GM18861 (cell line): ENCODE measurements at regions not wholly inside any gene's neighbourhood (a gene's known extent, or its start where the extent isn't known, plus 50 kb on each side); places are given as distances from the start of the nearest gene placed in this dataset.
"Not testable (repeated sequence)": the region's sequence is repeated elsewhere in the genome, so short reads cannot be mapped to it uniquely, and the experiment has no call there.

ENCODE experiments used
- ATAC-seq: cut with Tn5 transposase; IDR thresholded peaks from one replicate; pipeline ENCODE4 v1.9.1; 2021; ENCODE audit not compliant: unreplicated experiment

DNA sequence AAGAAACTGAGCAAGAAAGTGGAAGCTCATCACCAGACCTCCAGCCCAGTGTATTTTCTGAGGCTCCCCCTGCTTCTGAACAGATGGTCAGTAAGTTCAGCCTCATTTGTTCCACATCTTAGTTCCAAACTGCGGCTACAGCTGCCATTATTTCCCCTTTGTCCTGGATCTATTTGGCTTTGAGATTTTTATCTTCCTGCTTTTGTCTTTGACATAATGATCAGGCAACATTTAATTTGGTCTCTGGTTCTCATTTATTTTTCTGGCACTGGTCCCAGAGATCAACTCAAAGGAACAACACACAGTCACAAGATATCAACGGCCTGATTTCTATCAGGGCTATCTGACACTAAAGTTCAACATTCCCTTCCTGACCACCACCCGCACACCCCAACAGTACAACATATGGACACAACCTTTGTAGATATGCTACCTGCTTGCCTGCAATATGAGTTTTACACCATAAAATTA, 137.5 kb downstream of the FAM76B start:
- ATAC-seq: no peak

DNA sequence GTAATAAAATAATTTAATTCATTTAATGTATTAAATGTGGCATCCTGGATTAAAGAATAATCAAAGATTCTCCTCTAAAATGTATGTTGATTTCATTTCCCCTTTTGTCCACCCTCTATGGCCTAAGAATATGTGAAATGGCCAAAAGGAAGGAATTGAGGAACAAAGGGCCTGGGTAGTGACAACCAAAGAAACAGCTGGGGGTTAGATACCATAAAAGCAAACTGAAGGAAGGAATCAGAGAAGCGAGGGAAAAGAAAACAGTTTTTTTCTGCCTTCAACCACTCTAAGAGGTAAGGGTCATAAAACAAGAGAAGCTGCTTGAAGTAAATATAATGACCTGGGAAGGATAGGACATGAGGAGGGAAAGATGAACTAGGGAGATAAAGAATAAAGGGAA, 139.3 kb downstream of the FAM76B start:
- ATAC-seq: no peak

DNA sequence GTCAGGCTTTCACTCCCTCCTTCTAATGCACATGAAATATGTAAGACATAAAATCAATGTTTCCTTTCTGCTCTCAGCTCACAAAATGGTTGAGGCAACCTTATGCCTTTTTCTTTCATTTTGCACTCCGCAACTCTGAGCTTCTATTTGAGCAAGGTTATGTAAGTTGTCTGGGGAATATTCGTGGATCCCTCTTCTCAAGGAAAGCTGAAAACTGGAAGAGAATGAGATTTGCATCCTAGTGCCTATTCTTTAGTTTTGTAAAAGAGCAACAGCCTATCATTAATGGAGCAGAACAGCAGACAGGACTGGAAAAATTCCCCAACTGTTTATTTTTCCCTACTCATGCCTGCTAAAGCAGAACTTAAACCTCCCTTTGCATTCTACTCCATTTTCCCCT, 141.7 kb downstream of the FAM76B start:
- no peak for ATAC-seq

DNA sequence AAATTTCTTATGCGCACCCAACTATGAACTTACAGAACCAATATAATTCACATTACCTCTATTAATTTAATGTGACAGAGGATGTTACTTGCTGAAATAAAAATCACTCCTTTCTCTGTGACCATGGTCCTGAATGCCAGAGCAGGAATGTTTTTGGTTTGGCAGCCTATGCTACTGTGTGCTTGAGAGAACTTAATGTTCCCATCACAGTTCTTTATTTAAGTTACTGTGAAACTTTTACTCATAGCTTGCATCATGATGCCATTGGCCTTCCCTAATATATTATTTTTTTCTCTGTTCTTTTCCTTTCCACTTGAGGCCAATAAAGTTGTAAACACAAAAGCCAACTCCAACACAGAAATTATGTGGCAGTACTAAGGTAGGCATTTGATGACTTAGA, 142.2 kb downstream of the FAM76B start:
- ATAC-seq: no peak

DNA sequence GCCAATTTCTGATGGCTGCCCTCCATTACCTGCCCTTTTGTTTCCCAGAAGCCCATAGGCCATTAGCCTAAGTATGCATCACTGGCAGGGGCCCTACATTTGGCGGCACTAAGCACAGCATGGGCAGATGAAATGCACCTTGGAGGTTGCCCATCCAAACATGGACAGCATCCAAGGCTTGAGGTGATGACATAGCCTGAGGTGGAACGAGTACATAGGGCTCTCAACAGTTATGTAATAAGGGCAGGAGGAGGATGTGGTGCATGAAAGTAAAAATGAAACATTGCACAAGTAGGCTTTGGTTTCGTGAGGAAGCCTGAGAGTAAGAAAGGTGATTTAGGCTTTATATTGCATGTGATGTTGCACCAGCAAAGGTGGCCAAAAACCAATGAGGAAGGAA, 148.1 kb downstream of the FAM76B start:
- peak; percentile 97 for ATAC-seq

DNA sequence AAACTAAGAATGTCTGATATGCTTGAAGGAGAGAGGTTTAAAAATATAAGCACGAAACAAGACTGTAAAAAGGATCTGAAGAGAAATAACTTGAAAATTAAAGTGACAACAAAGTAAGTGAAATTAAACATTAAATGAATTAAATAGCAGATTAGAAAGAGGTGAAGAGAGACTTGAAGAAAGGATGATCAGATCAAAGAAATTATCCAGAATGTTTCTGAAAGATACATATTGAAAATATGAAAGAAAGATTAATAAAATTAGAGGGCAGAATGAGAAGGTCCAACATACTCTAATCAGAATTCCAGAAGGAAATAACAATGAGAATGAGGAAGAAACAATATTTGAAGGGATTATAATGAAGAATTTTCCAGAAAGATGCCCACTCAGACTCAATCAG, 151.1 kb downstream of the FAM76B start:
- ATAC-seq: no peak

DNA sequence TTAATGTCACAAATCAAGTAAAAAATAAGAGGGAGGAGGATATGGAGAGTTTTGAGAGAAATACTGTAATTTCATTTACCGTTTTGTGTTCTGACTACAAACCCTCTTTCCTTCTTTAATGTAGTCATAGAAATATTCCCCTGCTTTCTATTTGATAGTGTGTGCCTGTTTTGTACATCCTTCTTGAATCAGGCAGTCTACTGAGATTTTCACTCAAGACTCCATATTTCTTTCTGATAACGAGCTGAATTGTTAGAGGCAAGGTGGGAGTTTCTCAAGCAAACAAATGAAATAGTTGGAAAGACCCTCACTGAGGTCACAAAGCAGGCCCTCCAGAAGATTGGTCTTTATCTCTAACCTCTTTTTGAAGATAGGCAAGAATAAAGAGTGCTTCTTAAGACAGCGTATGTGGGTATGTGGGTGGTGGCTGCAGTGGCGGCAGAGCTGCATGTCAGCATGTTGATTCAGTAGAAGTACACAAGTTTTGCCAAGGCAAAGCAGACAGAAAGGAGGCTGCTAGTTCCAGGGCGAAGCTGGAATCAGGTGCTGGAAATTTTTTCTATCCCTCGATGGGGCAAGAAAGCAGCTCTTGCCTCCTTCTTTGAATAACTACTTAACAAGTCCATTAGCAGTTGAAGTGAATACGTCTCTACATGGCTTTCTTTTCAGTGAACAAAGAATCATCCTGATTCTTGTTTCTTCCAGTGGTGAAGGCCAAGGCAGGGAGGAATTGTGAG, 164.2 kb downstream of the FAM76B start:
- ATAC-seq: no peak

DNA sequence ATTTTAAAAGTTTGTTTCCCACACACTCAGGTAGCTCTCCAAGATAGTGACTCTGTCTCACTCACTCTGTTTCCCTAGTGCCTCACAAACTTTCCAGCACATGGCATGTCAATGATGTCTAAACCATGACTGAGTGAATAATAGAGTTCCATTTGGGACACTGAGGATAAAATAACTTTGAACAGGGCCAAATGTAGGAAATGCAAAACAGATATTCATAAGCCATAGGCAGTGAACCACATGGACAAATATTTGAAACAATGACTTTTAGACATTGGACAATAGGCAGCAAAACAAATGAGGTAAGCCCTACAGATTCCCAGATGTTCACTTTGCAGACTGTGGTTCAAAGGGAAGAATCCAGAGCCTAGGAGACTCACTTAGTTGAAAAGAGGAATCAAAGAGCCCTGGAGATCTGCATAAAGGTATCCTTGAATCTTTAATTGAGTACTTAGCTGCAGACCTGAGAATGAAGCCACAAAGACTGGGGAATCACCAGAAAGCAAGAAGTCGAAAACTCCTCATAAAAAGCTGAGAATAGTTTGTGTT, 173.3 kb downstream of the FAM76B start:
- ATAC-seq: no peak

DNA sequence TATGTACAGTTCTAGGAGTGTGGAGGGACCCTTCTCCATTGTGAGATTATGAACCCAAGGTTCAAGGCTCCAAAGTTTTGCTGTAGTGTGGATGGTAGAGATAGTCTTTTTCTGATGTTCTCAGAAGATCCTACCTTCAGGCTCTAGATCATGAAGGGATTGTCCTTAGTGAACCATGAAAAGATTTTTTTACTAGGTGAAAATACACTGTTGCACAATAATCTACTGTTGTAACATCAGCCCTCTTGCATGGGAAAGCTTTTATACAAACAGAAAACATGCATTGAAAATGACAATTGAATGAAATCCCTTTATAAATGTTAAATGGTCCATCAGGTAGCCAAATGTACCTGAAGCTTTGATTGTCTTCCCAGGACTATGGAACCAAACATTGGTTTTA, 177.8 kb downstream of the FAM76B start:
- ATAC-seq: no peak

DNA sequence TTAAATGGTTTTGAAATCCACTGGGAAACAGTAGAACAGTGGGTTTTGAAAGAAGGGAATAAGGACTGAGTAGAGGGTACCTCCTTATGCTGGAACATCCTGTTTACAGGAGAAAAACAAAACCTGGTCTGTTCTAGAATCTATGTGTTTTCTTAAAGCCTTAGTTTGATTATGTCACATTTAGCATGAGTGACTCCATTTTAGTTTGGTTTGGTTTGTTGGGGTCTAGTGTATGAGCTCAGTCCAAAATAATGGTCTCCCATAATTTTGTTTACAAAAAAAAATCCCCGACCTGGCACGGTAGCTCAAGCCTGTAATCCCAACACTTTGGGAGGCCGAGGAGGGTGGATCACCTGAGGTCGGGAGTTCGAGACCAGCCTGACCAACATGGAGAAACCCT, 179.4 kb downstream of the FAM76B start:
- not testable (repeated sequence) for ATAC-seq

DNA sequence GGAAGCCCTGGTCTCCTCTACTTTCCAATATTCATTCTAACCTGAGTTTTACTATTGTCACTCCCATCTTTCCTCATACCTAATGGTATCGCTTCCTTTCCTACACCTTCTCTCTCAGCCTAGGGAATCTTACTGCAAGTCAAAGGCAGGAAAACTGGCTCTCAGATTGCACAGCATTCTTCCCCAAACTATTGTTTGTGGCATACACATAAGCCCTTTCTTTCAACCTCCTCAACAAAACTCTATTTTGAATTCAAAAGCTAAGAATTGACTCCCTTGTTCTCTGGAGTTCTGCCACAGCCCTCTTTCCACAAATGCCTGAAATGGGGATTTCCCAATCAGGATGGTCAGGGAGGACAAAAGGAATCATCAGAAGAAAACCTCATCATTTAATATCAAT, 181.5 kb downstream of the FAM76B start:
- ATAC-seq: no peak

DNA sequence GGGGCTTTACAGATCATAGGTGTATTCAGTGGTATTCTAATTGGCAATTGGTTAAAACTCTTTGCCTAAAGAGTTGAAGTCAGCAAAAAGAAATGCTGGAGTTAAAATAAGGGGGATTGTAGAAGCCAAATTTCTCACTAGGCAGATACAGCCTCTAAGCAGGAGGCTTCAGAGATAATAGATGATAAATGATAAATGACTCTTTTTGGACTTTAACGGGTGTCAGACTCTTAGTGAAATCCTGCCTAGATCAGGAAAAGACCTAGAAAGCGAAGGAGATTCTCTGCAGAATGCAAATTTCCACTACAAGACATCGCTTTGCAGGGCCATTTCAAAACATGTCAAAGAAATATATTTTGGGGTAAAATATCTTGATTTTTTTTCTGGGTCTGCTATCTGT, 182.8 kb downstream of the FAM76B start:
- no peak for ATAC-seq

DNA sequence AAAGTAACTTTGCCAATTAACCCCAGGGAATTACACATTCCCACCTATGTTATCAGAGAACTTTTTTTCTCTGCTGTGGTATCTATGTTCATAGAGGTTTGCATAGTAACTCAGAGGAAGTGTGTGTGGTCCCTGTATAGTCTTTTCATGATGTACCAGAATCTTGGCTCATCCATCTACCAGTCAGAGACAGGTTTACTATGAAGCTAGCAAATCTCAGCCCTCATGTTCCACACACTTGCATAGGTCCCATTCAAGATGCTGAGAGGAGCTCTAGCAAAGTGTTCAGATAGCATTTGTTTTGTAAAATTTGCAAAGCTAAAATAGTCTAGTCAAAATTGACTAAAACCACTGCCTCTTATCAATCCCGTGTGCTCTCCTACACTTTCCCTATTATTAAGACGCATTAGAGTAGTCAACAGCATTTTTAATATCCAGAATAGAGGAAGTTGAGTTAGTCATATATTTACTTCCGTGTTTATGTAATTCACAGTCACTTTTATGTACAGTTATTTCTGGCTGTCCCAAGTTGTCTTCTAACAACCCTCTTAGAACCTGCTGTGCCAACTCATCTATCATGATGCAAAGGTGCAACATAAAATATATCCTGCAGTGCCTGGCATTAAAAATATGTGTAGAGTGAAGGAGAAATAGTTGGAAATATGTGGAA, 184.2 kb downstream of the FAM76B start:
- ATAC-seq: no peak

DNA sequence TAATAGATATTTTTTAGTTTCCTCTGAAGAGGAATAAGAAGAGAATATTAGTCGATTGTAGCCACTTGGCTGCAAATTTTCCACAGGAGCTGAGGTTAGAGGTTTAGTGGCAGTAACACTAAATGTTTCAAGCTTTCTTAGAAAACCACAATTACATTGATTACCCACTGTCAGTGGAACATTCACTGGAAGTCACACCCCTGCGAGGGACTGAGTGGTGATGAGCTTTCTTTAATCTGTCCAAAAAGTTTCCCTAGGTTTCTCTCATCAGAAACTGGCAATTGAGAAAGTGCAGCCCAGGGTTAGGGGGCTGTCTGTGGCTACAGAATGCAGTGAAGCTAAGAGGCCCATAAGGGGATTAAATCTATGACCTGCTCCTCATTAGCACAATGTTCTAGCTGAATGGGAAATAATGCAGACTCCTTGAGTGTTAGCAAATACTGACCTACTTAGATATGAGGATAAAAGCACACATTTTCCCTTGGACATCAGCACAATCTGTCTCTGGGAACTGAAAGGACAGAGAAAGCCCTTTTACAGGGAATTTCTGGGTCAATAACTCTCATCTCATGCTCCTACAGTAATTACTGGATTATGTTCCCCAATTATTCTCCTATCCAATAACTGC, 189.5 kb downstream of the FAM76B start:
- ATAC-seq: no peak

DNA sequence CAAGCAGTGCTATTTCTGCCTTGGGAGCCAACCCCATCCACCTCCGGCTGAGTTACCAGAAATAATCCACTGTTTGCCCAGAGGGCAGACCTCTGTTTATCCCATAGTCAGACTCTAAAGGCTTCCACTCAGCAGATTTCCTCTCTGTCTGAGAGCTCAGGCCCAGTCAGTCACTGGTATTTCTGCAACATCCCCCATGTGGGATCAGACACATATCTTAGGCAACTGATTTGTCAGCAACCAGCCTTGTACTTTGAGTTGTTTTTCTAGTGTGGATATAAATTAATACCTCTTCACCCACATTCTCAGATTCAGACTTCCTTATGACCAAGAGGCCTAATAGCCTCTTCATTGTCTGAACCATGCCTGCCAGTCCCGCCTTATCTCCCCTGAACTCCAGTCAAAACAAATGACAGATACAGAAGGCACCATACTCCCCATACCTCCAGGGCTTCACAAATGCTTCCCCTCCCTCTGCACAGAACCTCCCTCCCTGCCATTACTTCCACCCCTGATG, 193.6 kb downstream of the FAM76B start:
- no peak for ATAC-seq

DNA sequence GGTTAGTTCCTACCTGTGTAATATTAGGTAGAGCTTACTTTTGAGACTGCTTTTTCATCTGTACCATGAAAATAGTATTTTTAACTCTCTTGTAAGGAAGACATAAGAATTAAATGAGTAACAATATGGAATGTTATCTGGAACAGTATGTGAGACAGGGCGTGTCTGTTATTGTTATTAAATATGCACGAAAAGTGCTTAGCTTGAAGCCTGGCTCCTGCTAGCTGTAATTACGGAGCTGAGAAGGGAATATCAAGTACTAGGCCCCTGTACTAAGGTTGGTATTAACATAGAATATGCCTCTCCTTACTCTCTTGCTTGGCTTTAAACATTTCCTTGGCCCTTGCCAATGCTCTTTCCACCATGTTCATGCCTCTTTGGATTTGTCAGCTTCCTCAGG, 194.0 kb downstream of the FAM76B start:
- no peak for ATAC-seq

DNA sequence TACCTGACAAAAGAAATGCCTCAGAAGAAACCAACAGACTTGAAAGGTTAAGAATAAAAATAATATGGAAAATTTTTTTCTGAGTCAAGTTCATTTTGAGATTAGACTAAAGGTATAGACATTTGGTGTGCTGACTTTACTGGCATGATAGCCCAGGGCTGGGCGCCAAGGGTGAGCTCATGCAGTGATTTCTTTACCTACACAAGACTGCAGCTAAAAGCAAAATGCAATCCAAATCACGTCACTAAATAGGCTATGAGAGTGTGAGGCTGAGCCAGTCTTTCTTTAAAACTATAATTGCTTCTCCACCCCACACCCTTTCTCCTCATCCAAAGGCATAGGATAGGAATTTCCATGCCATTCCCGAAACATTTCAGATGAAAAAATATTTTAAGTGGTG, 196.5 kb downstream of the FAM76B start:
- ATAC-seq: no peak

DNA sequence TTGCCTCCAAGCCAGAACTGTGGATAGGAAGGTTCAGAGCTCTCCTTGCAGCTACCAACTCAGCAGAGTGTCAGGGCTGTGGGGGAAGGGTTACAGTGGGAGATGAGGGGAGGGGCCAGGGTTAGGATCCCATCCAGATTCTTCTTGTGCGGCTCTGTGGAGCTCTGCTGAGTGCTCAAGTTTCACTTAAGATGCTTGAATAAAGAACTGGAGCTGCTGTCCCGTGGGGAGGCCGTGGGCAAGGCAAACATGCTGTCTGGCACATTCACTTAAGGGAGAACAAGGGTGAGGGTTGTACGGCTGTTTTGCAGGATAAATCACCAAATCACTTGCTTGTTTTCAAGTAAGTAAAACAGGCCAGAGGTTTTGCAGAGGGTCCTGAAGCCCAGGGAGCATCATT, 197.1 kb downstream of the FAM76B start:
- no peak for ATAC-seq

DNA sequence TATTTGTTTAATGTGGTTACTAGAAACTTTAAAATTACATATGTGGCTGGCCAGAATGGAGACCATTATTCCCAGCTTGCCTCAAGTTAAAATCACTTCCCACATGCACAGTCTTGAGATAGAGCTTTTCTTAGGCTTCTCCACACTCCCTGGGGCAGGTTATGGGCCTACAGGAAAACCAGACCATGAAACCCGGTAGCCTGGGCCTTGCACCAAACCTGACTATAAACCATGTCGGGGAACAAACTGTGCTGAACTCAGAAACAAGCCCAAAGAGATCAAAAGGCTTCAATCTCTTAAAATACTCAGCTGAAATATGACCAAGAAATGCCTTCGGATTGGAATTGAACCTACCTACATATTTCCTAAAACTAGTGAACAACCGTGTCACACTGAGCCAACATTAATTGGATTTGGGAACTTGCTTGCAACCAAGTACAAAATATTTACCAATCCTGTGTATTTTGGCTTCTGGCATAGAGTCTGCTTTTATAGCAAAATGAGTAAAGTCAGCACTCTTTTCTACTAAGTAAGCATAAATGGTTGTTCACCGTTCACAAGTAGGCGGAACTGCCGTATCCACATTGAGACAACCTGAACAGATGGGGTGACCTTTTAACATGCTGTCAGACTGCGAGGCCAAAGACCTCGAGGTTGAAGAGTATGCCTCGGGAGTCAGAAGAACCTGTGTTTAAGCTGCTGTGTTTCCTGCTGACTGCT, 199.5 kb downstream of the FAM76B start:
- ATAC-seq: no peak

DNA sequence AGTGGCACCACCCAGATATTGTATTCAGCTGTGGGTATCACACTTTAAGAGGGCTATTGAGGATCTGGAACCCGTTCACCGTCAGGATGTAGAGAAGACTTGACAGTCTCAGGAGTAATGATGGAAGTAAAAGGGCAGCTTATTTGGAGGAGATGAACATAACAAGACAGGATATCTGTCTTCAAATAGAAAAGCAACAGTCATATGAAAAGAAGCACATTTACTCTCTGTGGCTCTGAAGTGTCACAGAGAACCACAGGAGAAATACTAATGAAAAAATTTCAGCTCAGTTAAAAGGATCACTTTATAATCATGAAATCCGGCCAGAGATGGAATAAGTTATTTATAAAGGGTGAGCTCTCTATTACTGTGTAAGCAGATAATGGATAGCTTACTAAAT, 200.8 kb downstream of the FAM76B start:
- ATAC-seq: no peak

DNA sequence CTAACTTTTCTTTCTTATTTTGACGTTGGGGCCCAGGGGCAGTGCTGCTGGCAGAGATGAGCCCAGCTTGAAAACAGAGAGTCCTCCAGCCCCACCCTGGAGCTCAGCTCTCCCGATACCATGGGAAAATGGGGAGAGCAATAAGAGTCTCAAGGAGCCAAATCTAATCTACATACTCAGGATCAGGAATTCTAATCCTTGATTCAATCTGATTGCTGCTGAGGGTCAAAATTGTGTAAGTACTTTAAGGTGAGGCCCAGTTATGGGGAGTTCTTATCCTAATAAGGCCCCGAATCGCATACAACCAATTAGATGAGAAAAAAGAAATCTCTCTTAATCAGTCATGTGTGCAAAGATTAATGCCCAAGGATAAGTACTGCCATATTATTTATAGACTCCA, 202.9 kb downstream of the FAM76B start:
- ATAC-seq: no peak
